ENCODE measurements at regions not wholly inside any gene's neighbourhood (a gene's known extent, or its start where the extent isn't known, plus 50 kb on each side); places are given as distances from the start of the nearest gene placed in this dataset.

DNA sequence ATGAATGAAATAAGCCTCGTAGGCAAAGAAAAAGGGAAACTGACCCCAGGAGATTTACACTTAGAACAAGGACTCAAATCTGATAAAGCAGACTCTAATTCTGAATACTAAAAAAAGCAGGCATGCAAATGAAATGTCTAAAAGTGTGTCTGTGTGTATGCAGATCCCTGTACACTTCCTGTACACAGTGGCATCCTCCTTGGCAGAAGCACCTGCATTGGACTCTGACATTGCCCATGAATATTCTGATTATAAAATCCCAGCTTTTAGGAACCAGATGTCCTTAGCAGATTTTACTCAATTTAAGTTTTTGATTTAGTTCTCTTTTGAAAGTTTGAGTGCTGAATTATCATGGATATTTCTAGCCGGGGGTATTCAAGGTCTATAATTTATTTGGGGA is 306.0 kb upstream of the CDH8 start:
- H3K4me3 ChIP-seq: no peak overlapping the region
- no peak overlapping the region for H3K27ac ChIP-seq
- 68% methylated on average over 2 of the region's 2 CpGs for WGBS
- no peak for TF ChIP-seq POLR2A (IDR thresholded peaks at IDR 0.05)
- no peak for TF ChIP-seq POLR2AphosphoS5 (IDR thresholded peaks at IDR 0.05)
- TF ChIP-seq, protein P1, sequence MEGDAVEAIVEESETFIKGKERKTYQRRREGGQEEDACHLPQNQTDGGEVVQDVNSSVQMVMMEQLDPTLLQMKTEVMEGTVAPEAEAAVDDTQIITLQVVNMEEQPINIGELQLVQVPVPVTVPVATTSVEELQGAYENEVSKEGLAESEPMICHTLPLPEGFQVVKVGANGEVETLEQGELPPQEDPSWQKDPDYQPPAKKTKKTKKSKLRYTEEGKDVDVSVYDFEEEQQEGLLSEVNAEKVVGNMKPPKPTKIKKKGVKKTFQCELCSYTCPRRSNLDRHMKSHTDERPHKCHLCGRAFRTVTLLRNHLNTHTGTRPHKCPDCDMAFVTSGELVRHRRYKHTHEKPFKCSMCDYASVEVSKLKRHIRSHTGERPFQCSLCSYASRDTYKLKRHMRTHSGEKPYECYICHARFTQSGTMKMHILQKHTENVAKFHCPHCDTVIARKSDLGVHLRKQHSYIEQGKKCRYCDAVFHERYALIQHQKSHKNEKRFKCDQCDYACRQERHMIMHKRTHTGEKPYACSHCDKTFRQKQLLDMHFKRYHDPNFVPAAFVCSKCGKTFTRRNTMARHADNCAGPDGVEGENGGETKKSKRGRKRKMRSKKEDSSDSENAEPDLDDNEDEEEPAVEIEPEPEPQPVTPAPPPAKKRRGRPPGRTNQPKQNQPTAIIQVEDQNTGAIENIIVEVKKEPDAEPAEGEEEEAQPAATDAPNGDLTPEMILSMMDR (IDR thresholded peaks at IDR 0.05): no peak
- DNase-seq (ENCODE audit: low spot score): no peak
- no peaks in the 10 kb centered on the region for H3K9me3 ChIP-seq
- H3K36me3 ChIP-seq: no peaks in the 10 kb centered on the region
- no peaks in the 10 kb centered on the region for H3K27me3 ChIP-seq (replicated peaks; ENCODE audit: insufficient read depth)
- intact Hi-C loops (cut with DNase I): no loop called here
- H3K4me1 ChIP-seq (replicated peaks): no peaks in the 10 kb centered on the region

DNA sequence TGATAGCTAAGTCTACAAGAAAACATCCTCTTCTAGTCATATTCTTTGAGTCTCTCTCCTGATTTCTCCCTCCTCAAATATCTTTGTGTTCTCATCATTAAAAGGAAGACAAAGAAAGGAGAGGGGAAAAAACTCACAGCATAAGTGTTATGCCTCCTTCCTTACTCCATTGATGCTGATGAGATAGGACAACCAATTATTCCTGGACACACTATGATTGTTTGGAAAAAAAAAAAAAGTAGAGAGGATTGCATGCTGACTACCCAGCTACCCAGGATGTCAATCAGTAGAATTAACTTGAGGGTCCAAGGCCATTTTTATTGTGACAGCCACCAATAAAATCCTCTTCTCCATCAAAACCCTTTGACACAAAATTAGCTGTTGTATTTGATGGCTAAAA is 299.1 kb upstream of the CDH8 start:
- TF ChIP-seq POLR2AphosphoS5 (IDR thresholded peaks at IDR 0.05) (no peak), POLR2A (IDR thresholded peaks at IDR 0.05) (no peak)
- no peak for DNase-seq (ENCODE audit: low spot score)
- no peaks in the 10 kb centered on the region for H3K4me1 ChIP-seq (replicated peaks)
- intact Hi-C loops (cut with DNase I): no loop called here
- H3K27me3 ChIP-seq (replicated peaks; ENCODE audit: insufficient read depth): no peaks in the 10 kb centered on the region
- H3K4me3 ChIP-seq: no peak overlapping the region
- H3K27ac ChIP-seq: no peak overlapping the region
- no peaks in the 10 kb centered on the region for H3K36me3 ChIP-seq
- H3K9me3 ChIP-seq: no peaks in the 10 kb centered on the region

DNA sequence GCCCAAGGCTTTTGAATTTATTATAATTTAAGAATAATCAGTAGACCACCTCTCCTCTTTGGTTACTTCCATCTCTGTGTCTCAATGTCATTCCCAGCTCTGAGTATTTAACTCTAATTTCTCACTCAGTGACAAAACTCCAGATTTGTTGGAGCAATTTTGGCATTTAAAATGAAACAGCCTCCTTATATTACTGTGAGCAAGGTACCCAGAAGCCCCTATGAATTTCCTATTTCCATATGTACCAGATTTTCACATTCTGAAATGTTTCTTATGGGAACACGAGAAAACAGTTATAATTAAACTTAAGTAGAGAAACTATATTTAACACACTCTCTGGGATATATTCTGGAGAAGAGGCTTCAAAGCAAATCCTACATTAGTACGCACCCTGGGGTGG is 285.4 kb upstream of the CDH8 start:
- Histone ChIP-seq H3K27me3 (replicated peaks; ENCODE audit: insufficient read depth) (no peaks in the 10 kb centered on the region), H3K4me3 (no peak overlapping the region), H3K36me3 (no peaks in the 10 kb centered on the region), H3K4me1 (replicated peaks) (no peaks in the 10 kb centered on the region), H3K9me3 (no peaks in the 10 kb centered on the region), H3K27ac (no peak overlapping the region)
- WGBS: 83% methylated on average over 2 of the region's 2 CpGs
- intact Hi-C loops (cut with DNase I): no loop called here
- no peak for DNase-seq (ENCODE audit: low spot score)
- no peak for TF ChIP-seq POLR2A (IDR thresholded peaks at IDR 0.05)
- TF ChIP-seq, protein P1 (IDR thresholded peaks at IDR 0.05): no peak

DNA sequence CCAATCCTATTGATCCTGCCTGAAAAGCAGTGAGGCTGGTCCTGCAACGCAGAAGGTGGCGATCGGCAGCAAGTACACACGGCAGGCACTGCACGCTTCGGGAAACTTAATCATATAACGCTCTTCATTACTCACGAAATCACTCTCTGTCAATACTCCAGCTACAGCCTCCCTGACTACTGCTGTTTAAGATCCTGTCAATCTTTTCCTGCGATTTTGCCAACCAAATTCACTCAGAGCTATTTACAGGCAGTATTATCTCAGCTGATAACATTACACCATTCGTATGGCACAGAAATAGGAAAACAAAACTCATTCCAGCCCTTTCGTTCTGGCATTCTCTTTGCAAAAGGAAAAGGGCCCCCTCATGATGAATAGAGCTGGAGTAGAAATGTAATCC is 262.4 kb upstream of the CDH8 start:
- H3K4me1 ChIP-seq (replicated peaks): no peaks in the 10 kb centered on the region
- no peaks in the 10 kb centered on the region for H3K9me3 ChIP-seq
- H3K27ac ChIP-seq: no peak overlapping the region
- intact Hi-C loops (cut with DNase I): no loop called here
- no peaks in the 10 kb centered on the region for H3K27me3 ChIP-seq (replicated peaks; ENCODE audit: insufficient read depth)
- no peaks in the 10 kb centered on the region for H3K36me3 ChIP-seq
- 52% methylated on average over 11 of the region's 11 CpGs for WGBS
- no peak overlapping the region for H3K4me3 ChIP-seq
- TF ChIP-seq, protein P1 (IDR thresholded peaks at IDR 0.05): no peak
- TF ChIP-seq POLR2A (IDR thresholded peaks at IDR 0.05) (no peak), POLR2AphosphoS5 (IDR thresholded peaks at IDR 0.05) (no peak)
- DNase-seq (ENCODE audit: low spot score): no peak

DNA sequence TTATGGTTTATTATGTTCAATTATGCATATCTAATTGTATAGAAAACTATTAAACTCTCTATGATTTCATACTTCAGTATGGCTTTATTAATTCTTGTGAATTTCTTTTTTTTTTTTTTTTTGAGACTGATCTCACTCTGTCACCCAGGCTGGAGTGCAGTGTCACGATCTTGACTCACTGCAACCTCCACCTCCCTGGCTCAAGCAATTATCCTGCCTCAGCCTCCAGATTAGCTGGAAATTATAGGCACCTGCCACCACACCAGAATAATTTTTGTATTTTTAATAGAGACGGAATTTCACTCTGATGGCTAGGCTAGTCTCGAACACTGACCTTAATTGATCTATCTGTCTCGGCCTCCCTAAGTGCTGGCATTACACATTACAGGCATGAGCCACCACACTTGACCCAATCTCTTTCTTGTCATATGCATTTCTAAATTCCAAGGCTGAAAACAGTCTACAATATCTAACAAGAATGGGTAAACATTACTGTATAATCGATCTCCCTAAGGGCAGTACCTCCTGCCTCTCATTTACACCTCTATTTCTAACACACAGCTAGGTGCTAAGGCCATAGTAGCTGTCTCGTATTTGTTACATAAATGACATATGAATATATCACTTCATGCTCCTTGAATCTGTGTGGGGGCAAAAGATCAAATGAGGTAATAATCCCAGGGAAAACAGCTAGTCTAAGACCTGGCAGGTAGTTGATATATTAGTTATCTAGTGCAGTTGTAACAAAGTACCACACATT is 258.2 kb upstream of the CDH8 start:
- intact Hi-C loops (cut with DNase I): no loop called here
- Histone ChIP-seq H3K27ac (no peak overlapping the region), H3K36me3 (no peaks in the 10 kb centered on the region), H3K27me3 (replicated peaks; ENCODE audit: insufficient read depth) (no peaks in the 10 kb centered on the region), H3K4me1 (replicated peaks) (no peaks in the 10 kb centered on the region), H3K9me3 (no peaks in the 10 kb centered on the region), H3K4me3 (no peak overlapping the region)
- DNase-seq (ENCODE audit: low spot score): no peak
- whole genome bisulfite sequencing: 82% methylated on average over 6 of the region's 6 CpGs
- TF ChIP-seq POLR2A (IDR thresholded peaks at IDR 0.05) (no peak), POLR2AphosphoS5 (IDR thresholded peaks at IDR 0.05) (no peak)
- TF ChIP-seq, protein P1 (IDR thresholded peaks at IDR 0.05): no peak

Data from prostate gland (tissue), 2 donors.